Spinal cord (tissue), 9 donors: ENCODE measurements at regions not wholly inside any gene's neighbourhood (a gene's known extent, or its start where the extent isn't known, plus 50 kb on each side); places are given as distances from the start of the nearest gene placed in this dataset.
A peak's percentile ranks its signal among the peaks of the same experiment; 100 is the strongest.

Experiments used
- DNase-seq, 6 donors: peaks; one replicate each; pipeline versions ENCODE4 v3.0.0 to v3.0.0-alpha.2; 2013 to 2015; ENCODE audit warnings: low spot score in 6 of 6, low read depth in 4 of 6
- H3K27ac ChIP-seq: one replicate; pipeline ENCODE4 v1.5.1; 2013; ENCODE audit warnings: low read depth, low read length, control low read depth
- H3K27me3 ChIP-seq: one replicate; pipeline ENCODE4 v1.6.1; 2013; ENCODE audit warnings: low read length; ENCODE audit not compliant: control insufficient read depth, insufficient read depth
- H3K36me3 ChIP-seq: one replicate; pipeline ENCODE4 v1.6.1; 2013; ENCODE audit warnings: low read length; ENCODE audit not compliant: control insufficient read depth, insufficient read depth
- H3K4me1 ChIP-seq: one replicate; pipeline ENCODE4 v1.6.1; 2013; ENCODE audit warnings: low read length; ENCODE audit not compliant: control insufficient read depth, insufficient read depth
- H3K4me3 ChIP-seq: one replicate; pipeline ENCODE4 v1.5.1; 2013; ENCODE audit warnings: low read depth, low read length, control low read depth
- H3K9me3 ChIP-seq: one replicate; pipeline ENCODE4 v1.6.1; 2013; ENCODE audit warnings: low read length; ENCODE audit not compliant: control insufficient read depth, insufficient read depth
- WGBS: methylation state at CpG from one replicate; pipeline ENCODE4 v1.1.5; 2013; ENCODE audit warnings: missing lambda C conversion rate; ENCODE audit not compliant: insufficient coverage; 5-methylcytosine and 5-hydroxymethylcytosine counted together
- donor health status: healthy.

DNA sequence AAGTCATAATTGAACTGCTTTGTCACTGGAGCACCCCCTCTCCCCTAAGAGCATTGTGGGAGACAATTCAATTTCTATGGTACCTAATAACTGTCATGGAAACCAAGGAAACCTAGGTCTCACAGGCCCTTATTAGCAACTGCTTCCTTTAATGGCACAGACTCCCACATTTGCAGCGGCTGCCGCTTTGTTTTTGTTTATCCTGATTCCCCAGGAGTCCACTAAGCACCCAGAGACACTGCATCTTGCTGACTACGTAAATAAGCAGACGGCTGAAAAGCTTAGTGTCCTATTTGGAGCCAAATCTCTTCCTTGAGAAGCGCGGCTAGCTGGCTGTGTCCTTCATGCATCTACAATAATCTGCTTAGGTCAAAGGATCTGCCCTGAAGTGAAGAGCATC, 494.4 kb downstream of the TMA16 start:
- Histone ChIP-seq H3K36me3 (no peaks in the 10 kb centered on the region), H3K27me3 (no peaks in the 10 kb centered on the region), H3K9me3 (no peaks in the 10 kb centered on the region), H3K4me1 (peaks cover 5% of the 10 kb centered on the region), H3K4me3 (no peak overlapping the region), H3K27ac (no peak overlapping the region)
- 8% methylated on average over 2 of the region's 6 CpGs for WGBS
- peak; percentile 20 to 93 (median 44) for DNase-seq

DNA sequence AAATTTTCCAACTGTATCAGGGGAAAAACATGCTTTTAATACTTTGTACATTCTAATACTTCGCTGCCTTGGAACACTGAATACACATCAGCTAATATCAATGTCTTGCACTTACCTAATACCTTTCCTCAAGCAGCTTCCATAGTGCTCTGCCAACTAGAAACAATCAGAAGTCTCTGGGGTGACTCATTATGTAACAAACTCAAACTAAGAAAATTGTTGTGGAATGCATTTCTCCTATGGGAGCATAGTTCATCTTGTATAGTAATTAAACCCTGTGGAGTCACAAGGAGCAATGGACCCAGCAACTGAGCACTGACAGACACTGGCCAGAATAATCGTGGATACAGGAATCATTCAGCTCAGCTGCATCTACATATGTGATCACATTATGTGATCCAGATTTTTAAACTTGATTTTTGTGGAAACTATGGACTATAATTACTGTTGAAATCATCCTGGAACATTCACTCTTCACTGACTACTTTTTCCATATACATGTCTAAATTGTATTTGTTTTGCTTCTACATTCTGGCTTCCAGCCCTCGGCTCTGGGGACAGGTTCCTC, 496.9 kb downstream of the TMA16 start:
- H3K9me3 ChIP-seq, result no peaks in the 10 kb centered on the region
- peak in 1 of 6 donors; percentile 43 for DNase-seq
- H3K4me3 ChIP-seq, result no peak overlapping the region
- no peaks in the 10 kb centered on the region for H3K36me3 ChIP-seq
- 67% methylated on average over 1 of the region's 3 CpGs for WGBS
- H3K4me1 ChIP-seq, result peaks cover 5% of the 10 kb centered on the region
- no peak overlapping the region for H3K27ac ChIP-seq
- no peaks in the 10 kb centered on the region for H3K27me3 ChIP-seq

DNA sequence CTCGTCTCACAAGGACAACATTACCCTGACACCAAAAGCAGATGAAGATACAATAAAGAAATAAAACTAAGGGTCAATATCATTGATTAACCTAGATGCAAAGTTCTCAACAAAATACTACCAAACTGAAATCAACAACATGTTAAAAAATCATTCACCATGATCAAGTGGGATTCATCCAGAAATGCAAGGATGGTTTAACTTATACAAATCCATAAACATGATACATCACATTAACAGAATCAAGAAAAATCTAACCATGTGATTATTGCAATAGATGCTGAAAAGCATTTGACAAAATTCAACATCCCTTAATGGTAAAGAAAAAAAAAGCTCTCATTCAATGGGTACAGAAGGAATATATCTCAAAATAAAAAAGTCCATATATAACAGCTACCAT, 514.9 kb downstream of the TMA16 start:
- H3K36me3 ChIP-seq, result no peaks in the 10 kb centered on the region
- DNase-seq, result no peak
- peaks cover 3% of the 10 kb centered on the region for H3K9me3 ChIP-seq
- H3K27ac ChIP-seq, result no peak overlapping the region
- H3K27me3 ChIP-seq, result no peaks in the 10 kb centered on the region
- no CpG with 5 or more reads among the region's 1 CpG for WGBS
- no peak overlapping the region for H3K4me3 ChIP-seq
- no peaks in the 10 kb centered on the region for H3K4me1 ChIP-seq

GRCh38 chr4:164011791-164012190, 517.3 kb downstream of the TMA16 start:
- WGBS, result 61% methylated on average over 3 of the region's 4 CpGs
- Histone ChIP-seq H3K27ac (no peak overlapping the region), H3K4me3 (no peak overlapping the region), H3K4me1 (no peaks in the 10 kb centered on the region), H3K36me3 (no peaks in the 10 kb centered on the region), H3K27me3 (no peaks in the 10 kb centered on the region), H3K9me3 (peaks cover 3% of the 10 kb centered on the region)
- peak in 1 of 6 donors; percentile 11 for DNase-seq

DNA sequence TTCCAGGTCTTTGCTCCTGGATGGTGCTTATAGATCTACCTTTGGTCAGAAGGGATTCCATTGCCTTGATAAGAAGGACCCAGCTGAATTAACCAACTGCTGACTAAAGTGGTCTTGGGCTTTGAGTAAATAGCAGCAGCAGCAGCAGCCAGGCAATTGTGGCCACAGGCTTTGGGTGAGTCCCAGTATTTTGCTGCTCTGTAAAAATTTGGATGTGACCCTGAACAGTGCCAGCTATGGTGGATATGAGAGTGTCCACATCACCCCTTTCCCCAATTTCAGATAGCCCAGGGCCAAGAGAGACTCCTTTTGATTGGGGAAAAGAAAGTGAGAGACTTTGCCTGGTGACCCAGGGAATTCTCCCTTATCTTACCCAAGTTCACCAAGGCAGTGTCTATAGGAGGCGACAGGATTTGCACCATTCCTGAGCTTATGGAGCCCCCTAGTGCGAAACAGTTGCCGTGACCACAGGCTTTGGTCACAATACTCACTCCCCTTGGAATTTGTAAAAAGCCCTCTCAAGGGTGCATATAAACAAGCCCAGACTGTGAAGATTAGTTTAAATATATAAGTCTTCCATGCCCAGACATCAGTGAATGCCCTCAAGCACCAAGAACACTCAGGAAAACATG, 518.0 kb downstream of the TMA16 start:
- DNase-seq, result peak in 2 of 6 donors; percentile 42 to 53
- H3K36me3 ChIP-seq, result no peaks in the 10 kb centered on the region
- 50% methylated on average over 1 of the region's 3 CpGs for WGBS
- H3K9me3 ChIP-seq, result peaks cover 3% of the 10 kb centered on the region
- H3K27me3 ChIP-seq, result no peaks in the 10 kb centered on the region
- no peaks in the 10 kb centered on the region for H3K4me1 ChIP-seq
- H3K4me3 ChIP-seq, result no peak overlapping the region
- no peak overlapping the region for H3K27ac ChIP-seq

DNA sequence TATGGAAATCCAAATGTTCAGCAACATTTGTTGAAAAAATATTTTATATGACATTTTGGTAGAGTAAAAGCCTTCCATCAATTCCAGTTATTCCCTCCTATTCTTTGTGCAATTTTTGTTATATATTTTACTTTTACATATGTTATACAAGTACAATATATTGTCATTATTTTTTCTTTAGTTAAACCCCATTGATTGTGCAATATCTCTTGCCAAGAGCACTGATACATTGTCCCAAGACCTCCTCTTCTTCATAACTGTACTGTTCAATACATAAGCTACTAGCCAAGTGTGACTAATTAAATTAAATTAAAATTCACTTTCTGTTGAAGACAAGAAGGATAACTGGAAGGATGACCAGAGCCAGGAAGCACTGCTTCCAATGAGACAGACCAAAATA, 527.5 kb downstream of the TMA16 start:
- Histone ChIP-seq H3K36me3 (no peaks in the 10 kb centered on the region), H3K9me3 (peaks cover 1% of the 10 kb centered on the region), H3K4me1 (no peaks in the 10 kb centered on the region), H3K27ac (no peak overlapping the region), H3K4me3 (no peak overlapping the region), H3K27me3 (no peaks in the 10 kb centered on the region)
- no peak for DNase-seq

GRCh38 chr4:164023214-164023613, 528.7 kb downstream of the TMA16 start:
- H3K4me1 ChIP-seq, result no peaks in the 10 kb centered on the region
- H3K36me3 ChIP-seq, result no peaks in the 10 kb centered on the region
- no peaks in the 10 kb centered on the region for H3K27me3 ChIP-seq
- H3K4me3 ChIP-seq, result no peak overlapping the region
- H3K27ac ChIP-seq, result no peak overlapping the region
- peaks cover 1% of the 10 kb centered on the region for H3K9me3 ChIP-seq
- DNase-seq, result no peak

- Histone ChIP-seq H3K4me1 (no peaks in the 10 kb centered on the region), H3K4me3 (no peak overlapping the region), H3K27me3 (no peaks in the 10 kb centered on the region), H3K27ac (no peak overlapping the region), H3K36me3 (no peaks in the 10 kb centered on the region), H3K9me3 (peaks cover 3% of the 10 kb centered on the region)
- WGBS, result no CpG with 5 or more reads among the region's 1 CpG
- no peak for DNase-seq
These were observed 533.3 kb downstream of the TMA16 start for GRCh38 chr4:164027805-164028204.

GRCh38 chr4:164039482-164039881, 545.0 kb downstream of the TMA16 start:
- DNase-seq, result no peak
- H3K27ac ChIP-seq, result no peak overlapping the region
- H3K4me3 ChIP-seq, result no peak overlapping the region
- no peaks in the 10 kb centered on the region for H3K36me3 ChIP-seq
- no peaks in the 10 kb centered on the region for H3K27me3 ChIP-seq
- H3K4me1 ChIP-seq, result no peaks in the 10 kb centered on the region
- no CpG with 5 or more reads among the region's 1 CpG for WGBS
- H3K9me3 ChIP-seq, result peaks cover 17% of the 10 kb centered on the region

DNA sequence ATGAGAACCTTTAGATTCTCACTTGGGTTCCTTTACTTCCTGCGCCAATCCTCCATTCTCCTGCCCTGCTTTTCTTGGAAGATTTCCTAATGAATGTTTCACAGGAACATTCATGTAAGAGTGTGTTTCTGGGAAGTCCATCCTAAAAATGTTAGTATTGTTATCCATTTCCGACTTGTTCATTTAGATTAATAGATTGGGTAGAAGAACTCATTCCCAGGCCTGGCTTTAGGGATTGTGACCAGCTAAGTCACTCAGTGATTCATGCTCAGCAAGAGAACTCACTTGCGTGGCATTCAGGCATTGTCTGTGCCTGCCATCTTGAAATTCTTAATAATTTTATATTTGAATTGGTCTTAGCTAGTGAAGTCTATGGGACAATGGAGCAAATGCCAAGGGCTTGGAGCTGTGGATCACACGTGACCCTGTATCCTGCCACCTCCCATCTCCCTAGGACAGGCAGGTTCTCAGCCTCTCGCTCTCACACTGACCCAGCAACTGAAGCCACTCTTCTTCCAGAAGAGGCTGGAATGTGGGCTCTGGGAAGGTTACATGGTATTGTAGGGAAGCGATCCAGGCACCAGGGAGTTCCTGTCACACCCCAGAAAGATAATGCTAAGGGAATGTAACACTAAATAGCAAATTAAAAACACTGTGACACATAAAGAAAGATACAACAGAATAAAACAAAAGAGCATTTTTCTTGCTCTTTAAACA, 562.1 kb downstream of the TMA16 start:
- Histone ChIP-seq H3K36me3 (no peaks in the 10 kb centered on the region), H3K27ac (no peak overlapping the region), H3K9me3 (no peaks in the 10 kb centered on the region), H3K27me3 (no peaks in the 10 kb centered on the region), H3K4me1 (no peaks in the 10 kb centered on the region), H3K4me3 (no peak overlapping the region)
- DNase-seq, result no peak
- WGBS, result 80% methylated on average over 2 of the region's 6 CpGs
